SU-DHL-6 (cell line): ENCODE measurements at regions not wholly inside any gene's neighbourhood (a gene's known extent, or its start where the extent isn't known, plus 50 kb on each side); places are given as distances from the start of the nearest gene placed in this dataset.

Experiments
- H2AFZ ChIP-seq: fragments of 200-600 bp; sonication (generic); 2 replicates; pipeline ENCODE4 v1.6.1; 2014; ENCODE audit warnings: low read depth, mild to moderate bottlenecking, moderate library complexity, mixed read lengths, antibody characterized with exemption, low read length; ENCODE audit not compliant: severe bottlenecking
- H3F3A ChIP-seq: fragments of 200-600 bp; shearing (Covaris generic); 2 replicates; pipeline ENCODE4 v1.6.0; 2016; ENCODE audit warnings: antibody characterized with exemption, mild to moderate bottlenecking; ENCODE audit not compliant: insufficient read depth
- H3K27ac ChIP-seq: fragments of 200-600 bp; sonication (generic); 2 replicates; pipeline ENCODE4 v1.5.1; 2016; ENCODE audit warnings: low read depth, mild to moderate bottlenecking, low read length, moderate library complexity, mixed read lengths
- H3K27me3 ChIP-seq: fragments of 200-600 bp; sonication (generic), shearing (Covaris generic); 2 replicates; pipeline ENCODE4 v1.6.0; 2014; ENCODE audit warnings: mild to moderate bottlenecking, low read length
- H3K36me3 ChIP-seq: fragments of 200-600 bp; sonication (generic); 2 replicates; pipeline ENCODE4 v1.6.1; 2014; ENCODE audit warnings: mild to moderate bottlenecking, low read length, mixed read lengths
- H3K4me2 ChIP-seq: fragments of 300-600, 200-600 bp; shearing (Covaris generic), sonication (generic); 2 replicates; pipeline ENCODE4 v1.6.0; 2014; ENCODE audit warnings: low read length, low read depth, mild to moderate bottlenecking; ENCODE audit not compliant: poor library complexity, severe bottlenecking
- H3K4me3 ChIP-seq: fragments of 200-600 bp; sonication (generic); 2 replicates; pipeline ENCODE4 v1.5.1; 2014; ENCODE audit warnings: antibody characterized with exemption, low read length, mild to moderate bottlenecking, mixed read lengths; ENCODE audit not compliant: insufficient read depth, poor library complexity, severe bottlenecking
- H3K79me2 ChIP-seq: fragments of 200-600 bp; sonication (generic); 2 replicates; pipeline ENCODE4 v1.6.1; 2014; ENCODE audit warnings: mild to moderate bottlenecking, low read length, moderate library complexity; ENCODE audit not compliant: insufficient read depth
- H3K9ac ChIP-seq: fragments of 200-600 bp; sonication (generic); 2 replicates; pipeline ENCODE4 v1.7.0; 2014; ENCODE audit warnings: mild to moderate bottlenecking, low read length
- H3K9me2 ChIP-seq: fragments of 200-600 bp; sonication (generic); replicated peaks from 2 replicates; pipeline ENCODE4 v1.6.1; 2014; ENCODE audit warnings: low read length; ENCODE audit not compliant: insufficient read depth
- H3K9me3 ChIP-seq: fragments of 200-600 bp; sonication (generic); 2 replicates; pipeline ENCODE4 v1.6.1; 2014; ENCODE audit warnings: low read length, mixed read lengths; ENCODE audit not compliant: insufficient read depth
- H4K20me1 ChIP-seq: fragments of 200-600 bp; sonication (generic); 2 replicates; pipeline ENCODE4 v1.6.1; 2014; ENCODE audit warnings: low read depth, mild to moderate bottlenecking, antibody characterized with exemption, low read length, moderate library complexity, mixed read lengths
- CTCF ChIP-seq: fragments of 200-600 bp; sonication (generic); IDR thresholded peaks from one replicate; pipeline ENCODE4 v1.5.1; 2017; ENCODE audit warnings: antibody characterized with exemption, mild to moderate bottlenecking, low read length, moderate library complexity; ENCODE audit not compliant: insufficient read depth, poor library complexity, severe bottlenecking
- EZH2phosphoT487 ChIP-seq: fragments of 200-600 bp; sonication (generic), shearing (Covaris generic); conservative IDR thresholded peaks from 2 replicates; pipeline ENCODE4 v1.6.1; 2018; ENCODE audit warnings: mild to moderate bottlenecking, antibody characterized with exemption, low read length, moderate library complexity, mixed read lengths

GRCh38 chr6:8707956-8708772, 272.8 kb upstream of the SLC35B3 start:
- Histone ChIP-seq H2AFZ (no peak overlapping the region), H3K4me2 (no peak overlapping the region), H4K20me1 (no peaks in the 10 kb centered on the region), H3K27me3 (no peaks in the 10 kb centered on the region), H3K79me2 (no peaks in the 10 kb centered on the region), H3F3A (no peaks in the 10 kb centered on the region), H3K4me3 (no peak overlapping the region), H3K9me3 (no peaks in the 10 kb centered on the region), H3K36me3 (no peaks in the 10 kb centered on the region), H3K27ac (no peak overlapping the region), H3K9ac (no peak overlapping the region), H3K9me2 (no peaks in the 10 kb centered on the region)
- no peak for TF ChIP-seq CTCF
- no peak for TF ChIP-seq EZH2phosphoT487

DNA sequence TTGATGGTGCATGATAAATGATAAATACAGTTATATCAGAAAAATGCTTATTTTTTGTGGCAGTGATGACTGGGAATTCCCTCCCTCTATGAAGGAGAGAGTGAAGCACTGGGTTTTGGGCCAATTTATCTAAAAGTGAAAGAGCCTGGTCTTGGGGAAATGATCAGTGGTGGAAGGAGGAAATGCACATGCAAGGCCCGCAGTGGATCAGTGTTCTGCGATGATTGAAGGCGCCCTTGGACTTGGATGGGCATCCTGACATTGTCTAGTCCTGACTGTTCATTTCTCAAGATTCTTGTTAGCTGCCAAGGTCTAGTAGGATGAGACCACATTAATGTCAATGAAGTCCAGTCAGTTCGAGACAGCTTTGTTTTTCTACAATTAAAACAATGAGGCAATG, 272.0 kb upstream of the SLC35B3 start:
- Histone ChIP-seq H3K36me3 (no peaks in the 10 kb centered on the region), H3K9me2 (no peaks in the 10 kb centered on the region), H3K9ac (no peak overlapping the region), H3K9me3 (no peaks in the 10 kb centered on the region), H3K4me2 (no peak overlapping the region), H3F3A (no peaks in the 10 kb centered on the region), H3K79me2 (no peaks in the 10 kb centered on the region), H3K27me3 (no peaks in the 10 kb centered on the region), H3K27ac (no peak overlapping the region), H2AFZ (no peak overlapping the region), H3K4me3 (no peak overlapping the region), H4K20me1 (no peaks in the 10 kb centered on the region)
- no peak for TF ChIP-seq CTCF
- no peak for TF ChIP-seq EZH2phosphoT487

- no peaks in the 10 kb centered on the region for H3K9me3 ChIP-seq
- no peak overlapping the region for H3K27ac ChIP-seq
- H2AFZ ChIP-seq, result no peak overlapping the region
- H3K79me2 ChIP-seq, result no peaks in the 10 kb centered on the region
- no peaks in the 10 kb centered on the region for H3K36me3 ChIP-seq
- H3K4me3 ChIP-seq, result no peak overlapping the region
- no peak overlapping the region for H3K4me2 ChIP-seq
- H3F3A ChIP-seq, result no peaks in the 10 kb centered on the region
- no peak overlapping the region for H3K9ac ChIP-seq
- no peaks in the 10 kb centered on the region for H3K9me2 ChIP-seq
- TF ChIP-seq CTCF (no peak), EZH2phosphoT487 (no peak)
- no peaks in the 10 kb centered on the region for H4K20me1 ChIP-seq
- H3K27me3 ChIP-seq, result no peaks in the 10 kb centered on the region
Measured at GRCh38 chr6:8705435-8706020, 270.2 kb upstream of the SLC35B3 start.
